UCSD-AML1 (cell line): ENCODE measurements at regions not wholly inside any gene's neighbourhood (a gene's known extent, or its start where the extent isn't known, plus 50 kb on each side); places are given as distances from the start of the nearest gene placed in this dataset.

Experiments
- DNase-seq: peaks from one replicate; lab custom pipeline; 2025; ENCODE audit not compliant: unreplicated experiment; lab: John Stamatoyannopoulos, UW

DNA sequence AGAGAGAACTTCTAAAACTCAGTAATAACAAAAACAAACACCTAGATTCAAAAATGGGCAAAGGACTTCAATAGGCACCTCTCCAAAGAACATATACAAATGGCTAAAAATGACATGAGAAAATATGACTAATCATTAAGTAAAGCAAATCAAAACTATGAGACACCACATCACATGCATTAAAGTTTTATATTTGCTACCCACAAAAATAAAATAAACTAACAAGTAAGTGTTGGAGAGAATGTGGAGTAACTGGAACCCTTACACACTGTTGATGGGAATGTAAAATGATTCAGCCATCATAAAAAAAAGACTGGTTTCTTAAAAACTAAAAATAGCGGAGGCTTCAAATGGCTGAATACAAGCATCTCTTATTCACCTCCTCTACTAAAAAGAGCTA, 262.1 kb upstream of the PKN2 start:
- DNase-seq = no peak

DNA sequence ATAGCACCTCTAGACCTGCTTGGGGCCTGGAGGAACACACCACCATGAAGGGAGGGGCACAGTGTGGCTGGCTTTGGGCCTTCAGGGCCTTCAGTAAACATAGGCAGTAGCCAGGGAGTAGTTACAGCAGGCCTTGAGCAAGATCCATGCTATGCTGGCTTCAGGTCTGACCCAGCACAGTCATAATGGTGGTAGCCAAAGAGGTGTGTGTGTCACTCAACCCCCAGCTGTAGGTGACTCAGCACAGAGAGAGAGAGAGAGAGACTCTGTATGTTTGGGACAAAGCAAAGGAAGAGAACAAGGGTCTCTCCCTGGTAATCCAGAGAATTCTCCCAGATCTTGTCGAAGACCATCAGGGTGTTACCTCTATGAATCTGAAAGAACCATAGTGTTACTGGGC, 250.5 kb upstream of the PKN2 start:
- no peak for DNase-seq

DNA sequence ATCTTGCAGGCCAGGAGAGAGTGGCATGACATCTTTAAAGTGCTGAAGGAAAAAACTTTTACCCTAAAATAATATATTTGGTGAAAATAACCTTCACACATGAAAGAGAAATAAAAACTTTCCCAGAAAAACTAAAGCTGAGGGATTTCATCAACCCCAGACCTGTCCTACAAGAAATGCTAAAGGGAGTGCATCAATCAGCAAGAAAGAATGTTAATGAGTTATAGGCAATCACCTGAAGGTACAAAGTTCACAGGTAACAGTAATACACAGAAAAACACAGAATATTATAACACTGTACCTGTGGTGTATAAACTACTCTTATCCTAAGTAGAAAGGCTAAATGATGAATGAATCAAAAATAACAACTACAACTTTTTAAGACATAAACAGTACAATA, 249.2 kb upstream of the PKN2 start:
- no peak for DNase-seq

DNA sequence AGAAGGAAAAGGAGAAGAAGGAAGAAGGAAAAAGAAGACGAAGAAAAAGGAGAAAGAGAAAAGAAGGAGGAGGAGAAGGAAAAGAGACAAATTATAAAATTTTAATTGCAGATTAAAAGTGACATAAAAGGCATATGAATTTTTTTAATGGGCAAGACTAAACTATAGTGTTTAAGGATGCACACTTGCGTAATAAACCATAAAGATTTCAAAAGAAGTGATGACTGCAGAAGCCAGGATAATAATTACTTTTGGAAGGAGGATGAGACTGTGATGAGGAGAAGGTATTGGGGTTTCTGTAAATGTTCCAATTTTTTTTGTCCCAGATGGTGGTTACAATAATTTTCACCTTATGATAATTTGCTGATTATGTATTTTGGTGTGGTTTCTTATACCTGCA, 243.1 kb upstream of the PKN2 start:
- no peak for DNase-seq

DNA sequence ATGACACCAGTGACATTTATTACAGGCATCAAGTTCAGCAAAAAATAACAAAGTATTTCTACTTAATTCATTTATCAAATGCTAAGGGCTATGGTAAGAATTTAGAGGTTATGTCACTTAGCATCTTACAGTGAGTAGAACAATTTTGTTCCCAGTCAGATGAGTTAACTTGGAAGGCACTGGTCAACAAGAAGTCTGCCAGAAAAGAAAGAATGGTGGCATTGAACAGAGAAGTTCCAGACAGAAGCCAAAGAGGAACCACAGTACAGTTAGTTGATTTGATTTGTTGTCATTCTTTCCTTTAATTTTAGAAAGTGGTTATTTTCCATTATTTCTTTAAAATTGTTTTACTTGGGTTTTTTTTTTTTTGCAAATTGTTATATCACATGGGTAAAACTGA, 232.2 kb upstream of the PKN2 start:
- no peak for DNase-seq

DNA sequence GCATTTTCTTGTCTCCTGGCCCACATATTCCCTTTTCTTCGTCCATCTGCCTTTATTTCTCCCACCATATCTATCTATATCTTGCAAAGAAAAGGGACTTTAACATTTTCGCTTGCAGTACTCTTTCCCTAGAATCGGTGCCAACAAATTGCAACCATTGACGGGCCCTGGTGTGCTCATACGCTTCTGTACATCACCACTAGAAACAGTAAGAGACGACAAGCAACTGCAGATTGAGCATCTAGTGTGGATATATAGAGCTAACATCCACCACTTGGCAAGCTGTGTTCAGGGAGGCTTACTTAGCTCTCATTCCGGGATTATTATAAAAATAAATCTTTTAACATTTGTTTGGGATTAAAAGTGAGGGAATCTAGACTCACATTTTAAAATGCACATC, 230.8 kb upstream of the PKN2 start:
- no peak for DNase-seq

DNA sequence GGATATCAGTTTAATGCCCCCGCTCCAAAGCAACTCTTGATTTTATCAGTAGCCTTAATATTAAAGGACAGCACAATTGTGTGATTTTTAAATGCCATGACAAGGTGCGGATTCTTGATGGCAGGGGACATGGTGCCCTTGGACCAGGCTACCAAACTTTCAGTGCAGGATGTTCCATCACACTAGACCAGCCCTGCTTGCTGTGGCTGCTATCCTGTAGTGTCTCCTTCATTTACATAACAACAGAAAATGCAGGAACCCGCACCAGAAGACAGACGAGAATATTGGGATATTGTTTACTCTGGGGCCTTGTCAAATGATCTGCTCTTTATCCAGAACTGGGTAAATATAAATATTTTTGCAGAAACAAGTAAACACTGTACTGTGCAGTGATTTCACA, 229.3 kb upstream of the PKN2 start:
- DNase-seq = no peak

DNA sequence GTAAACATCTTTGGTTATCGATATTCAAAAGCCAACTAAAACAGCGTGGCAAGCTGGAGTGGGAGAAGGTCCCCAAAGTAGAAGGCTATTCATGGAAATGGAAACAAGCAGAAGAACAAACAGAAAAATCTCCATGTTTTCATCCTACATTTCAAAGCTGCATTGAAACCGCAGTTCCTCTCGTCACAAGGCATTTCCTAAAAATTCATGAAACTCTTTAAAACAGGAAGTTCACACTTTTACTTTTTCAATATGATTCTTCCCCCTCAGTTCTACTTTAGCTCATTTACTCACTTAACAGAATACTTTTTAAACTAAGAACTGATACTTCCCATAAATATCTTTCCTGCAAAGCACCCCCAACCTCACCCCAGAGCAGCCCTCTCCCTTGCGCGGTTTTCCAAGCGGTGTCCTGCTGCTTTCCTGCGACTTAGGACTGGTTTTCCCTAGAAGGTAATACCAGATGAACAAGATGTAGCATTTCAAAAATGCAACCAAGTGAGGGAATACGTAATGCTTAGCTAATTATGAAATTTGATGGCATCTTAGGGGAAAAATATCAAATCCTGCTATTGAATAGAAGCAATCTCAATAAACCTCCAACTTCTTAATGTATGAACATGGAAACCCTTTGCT, 228.3 kb upstream of the PKN2 start:
- no peak for DNase-seq

DNA sequence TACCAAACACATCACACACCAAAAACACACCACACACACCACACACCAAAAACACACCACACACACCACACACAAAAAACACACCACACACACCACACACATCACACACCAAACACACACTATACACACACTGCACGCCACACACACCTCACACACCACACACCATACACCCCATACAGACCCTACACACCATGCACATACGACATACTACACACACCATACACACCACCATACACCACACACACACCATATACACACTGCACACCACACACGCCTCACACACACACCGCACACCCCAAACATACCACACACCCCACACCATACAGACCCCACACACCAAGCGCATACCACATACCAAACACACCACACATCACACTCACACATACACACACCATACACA, 226.9 kb upstream of the PKN2 start:
- DNase-seq = no peak

DNA sequence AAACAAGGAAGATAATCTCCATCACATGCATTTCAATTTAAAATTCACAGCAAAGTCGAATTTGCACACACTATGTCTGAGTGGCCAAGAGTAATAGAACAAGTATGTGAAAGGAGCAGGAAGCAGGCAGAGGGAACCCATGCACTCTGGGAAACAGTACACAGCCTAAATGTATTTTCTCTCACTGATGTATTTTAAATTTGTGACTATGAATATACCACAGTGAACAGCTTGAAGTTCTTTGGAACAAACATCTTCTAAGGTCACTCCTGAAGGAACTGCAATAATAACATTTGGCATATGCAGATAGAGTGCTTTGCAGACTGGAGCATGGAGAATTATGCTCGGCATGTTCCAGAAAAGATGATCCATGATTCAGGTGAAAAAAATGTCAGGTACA, 223.1 kb upstream of the PKN2 start:
- no peak for DNase-seq

DNA sequence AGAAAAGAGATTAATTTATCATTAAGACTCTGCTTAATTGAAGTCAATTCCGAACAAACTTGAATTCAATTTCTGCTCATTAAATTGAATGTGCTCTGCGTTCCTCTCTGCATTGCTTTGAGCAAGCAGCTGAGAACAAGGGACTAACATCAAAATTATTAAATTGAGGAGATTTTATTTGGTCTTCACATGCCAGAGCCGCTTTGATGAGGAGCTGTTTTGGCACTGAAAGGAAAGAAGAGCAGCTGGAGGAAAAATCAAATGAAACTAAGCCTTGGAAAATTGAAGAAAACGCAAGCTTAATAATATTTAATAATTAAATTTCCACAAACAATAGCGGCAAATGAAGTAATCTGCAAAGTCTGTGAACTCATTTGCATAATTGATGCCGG, 222.0 kb upstream of the PKN2 start:
- DNase-seq = no peak

DNA sequence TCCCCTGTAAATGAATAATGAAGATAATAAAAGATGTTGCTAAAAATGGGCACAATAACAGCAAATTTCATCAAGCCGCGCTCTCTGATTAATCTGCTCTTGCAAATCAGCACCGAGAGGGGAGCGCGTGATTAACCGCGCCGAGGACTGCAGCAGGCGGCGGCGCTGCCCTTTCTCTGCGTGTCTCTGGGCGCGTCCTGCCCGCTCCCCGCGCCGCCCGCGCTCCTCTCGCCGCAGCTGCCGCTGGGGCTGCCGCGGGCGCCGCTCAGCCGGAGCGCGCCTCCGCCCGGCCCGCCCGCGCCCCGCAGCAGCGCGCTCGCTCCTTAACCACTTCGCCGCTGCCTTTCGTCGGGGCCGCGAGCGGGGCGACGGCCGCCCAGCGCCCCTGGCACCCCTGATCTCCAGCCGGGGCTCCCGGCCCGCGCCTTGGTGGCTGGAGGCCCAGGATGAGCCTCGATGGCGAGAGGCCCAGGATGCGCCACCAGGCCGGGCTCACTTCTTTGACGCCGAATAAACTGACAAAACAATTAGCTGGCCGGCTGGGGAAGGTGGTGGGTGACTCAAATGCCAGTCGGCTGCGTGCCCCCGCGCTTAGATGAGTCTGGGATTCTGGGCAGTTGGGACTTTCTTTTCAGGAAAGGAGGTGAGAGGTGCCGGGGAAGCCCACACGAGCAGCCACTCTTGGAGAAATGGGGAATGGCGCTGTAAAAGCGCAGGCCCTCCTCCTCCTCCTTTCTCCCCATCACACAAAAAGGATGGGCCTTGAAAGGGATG, 221.4 kb upstream of the PKN2 start:
- DNase-seq = no peak

DNA sequence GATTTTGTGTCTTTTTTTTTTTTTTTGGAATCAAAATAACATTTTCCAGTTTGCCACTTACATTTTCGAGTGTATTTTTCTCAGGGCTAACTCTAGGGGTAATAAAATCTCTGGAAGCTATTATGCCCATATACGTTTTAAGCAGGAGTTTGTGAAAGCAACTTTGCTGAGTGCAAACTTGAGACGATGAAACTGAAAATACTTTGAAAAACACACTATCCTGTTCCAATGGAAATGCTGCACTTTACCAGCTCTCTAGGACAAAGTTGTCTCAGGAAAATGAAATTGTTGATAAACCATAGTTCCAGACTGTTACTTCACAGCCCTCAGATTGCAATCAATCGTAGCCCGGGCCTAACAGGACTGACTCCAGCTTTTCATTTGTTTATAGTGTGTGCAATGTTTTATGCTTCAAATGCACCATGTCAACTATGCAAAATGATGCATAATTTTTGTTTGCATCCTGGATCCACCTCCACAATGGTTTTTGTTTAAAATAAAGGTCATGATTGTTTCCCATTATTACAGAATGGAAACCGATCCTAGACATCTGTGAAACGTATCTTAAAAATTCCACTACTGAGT, 220.6 kb upstream of the PKN2 start:
- DNase-seq = no peak

DNA sequence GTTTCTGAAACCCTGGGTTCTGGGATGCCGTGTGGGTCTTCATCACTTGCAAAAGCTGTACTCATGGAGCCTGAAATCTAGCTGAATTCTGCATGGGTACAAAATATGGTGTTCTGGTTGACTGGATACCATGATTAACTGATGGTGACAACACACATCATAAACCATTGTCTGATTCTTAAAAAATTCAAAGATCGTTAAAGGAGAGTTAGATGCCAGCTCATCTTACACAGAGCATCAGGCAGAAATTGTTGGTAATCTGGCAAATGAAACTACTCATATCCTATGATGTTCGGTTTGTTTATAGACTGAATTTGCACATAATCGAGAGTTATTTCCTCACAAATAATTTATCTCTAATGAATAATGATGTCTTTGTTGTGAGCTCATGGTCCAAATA, 218.1 kb upstream of the PKN2 start:
- no peak for DNase-seq

DNA sequence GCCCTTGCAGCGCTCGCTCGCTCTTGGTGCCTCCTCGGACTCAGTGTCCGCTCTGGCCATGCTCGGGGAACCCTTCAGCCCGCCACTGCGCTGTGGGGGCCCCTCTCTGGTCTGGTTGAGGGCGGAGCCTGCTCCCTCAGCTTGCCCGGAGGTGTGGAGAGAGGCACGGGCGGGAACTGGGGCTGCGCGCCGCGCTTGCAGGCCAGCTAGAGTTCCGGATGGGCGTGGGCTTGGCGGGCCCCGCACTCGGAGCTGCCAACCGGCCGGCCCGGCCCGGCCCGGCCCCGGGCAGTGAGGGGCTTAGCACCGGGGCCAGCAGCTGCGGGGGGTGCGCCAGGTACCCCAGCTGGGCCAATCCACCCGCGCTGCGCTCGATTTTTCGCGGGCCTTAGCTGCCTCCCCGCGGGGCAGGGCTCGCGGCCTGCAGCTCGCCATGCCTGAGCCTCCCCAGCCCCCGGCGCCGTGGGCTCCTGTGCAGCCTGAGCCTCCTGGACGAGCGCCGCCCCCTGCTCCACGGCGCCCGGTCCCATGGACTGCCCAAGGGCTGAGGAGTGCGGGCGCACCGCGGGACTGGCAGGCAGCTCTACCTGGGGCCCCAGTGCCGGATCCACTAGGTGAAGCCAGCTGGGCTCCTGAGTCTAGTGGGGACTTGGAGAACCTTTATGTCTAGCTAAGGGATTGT, 217.0 kb upstream of the PKN2 start:
- no peak for DNase-seq

DNA sequence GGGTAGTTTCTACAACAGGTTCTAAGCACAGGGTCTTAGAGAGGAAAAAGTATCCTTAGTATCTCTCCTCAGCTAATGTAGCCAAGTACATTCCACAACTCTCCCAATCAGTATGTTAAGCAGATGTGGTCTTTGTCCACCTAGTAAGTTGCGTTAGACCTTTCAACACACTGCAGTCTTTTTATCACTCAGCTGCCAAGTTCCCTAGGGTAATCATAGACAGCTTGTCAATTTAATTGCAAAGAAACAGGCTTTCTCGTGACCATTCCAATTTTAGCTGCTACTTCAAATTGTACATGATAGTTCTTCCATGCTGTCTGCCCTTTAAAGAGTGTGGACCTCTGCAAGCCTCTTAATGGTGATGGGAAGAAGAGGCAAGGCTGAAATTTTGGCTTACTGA, 211.8 kb upstream of the PKN2 start:
- no peak for DNase-seq

DNA sequence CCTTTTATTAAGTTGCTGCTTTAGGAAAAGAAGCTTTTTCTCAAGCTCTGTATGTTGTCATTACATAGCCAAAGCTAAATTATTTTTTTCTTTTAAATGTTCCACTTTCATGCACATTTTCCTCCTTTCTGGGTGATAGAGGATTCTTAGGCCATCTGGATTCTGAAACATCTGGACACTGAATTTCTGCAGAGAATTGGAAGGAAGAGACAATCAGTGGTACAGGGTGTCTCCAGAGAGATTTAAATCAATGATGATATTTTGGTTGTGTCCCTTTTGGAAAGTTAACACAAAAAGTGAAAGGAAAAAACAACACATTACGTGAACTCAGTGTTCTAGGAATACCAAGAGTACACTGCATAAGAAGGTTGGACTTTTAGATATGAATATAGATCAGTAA, 211.4 kb upstream of the PKN2 start:
- DNase-seq = no peak

DNA sequence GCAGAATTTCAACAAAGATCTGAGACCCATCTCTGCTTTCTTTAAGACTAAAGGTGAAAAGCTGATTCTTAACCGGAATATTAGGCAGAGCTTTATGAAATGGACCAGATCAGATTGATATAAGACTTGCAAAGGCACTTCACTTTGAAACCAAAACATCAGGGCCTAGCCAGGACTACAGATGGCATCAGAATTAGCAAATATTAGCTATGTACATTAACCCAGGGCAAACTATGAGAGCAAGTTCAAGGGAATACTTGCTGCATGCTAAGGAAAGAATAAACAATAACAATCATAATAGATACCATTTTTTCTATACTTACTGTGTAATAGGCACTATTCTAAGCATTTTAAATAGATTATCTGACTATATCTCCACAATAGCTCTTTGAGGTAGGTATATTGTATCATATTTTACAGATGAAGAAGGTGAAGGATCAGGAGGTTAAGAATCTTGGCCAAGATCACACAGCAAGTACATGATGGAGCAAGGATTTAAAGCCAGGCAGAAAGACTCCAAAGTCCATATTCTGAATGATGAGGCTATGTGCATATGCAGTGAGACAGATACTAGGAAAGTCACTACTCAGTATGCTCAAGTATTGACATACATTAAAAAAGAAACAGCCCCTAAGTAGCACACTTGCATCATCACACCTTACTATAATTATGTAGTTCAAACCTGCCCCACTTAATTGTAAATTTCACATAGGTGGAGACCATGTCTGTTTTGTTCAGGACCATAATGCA, 209.3 kb upstream of the PKN2 start:
- DNase-seq = no peak

DNA sequence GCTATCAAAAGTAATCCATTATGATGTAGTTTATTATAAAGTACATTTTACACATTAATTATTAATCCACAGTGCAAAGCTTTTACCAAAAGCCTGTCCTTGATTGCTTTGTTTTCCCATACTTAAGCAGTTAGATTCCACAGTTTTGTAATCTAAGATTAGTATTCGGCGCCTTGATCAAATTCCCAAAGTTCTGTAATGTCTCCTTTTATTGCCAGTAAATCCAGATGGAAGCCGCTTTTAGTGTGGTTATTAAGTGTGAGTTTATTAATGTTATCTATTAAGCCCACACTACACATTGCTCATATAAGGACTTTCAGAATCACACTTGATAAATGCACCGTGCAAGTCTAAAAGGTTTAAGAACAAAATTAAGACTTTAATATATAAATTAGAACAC, 199.2 kb upstream of the PKN2 start:
- DNase-seq = no peak

DNA sequence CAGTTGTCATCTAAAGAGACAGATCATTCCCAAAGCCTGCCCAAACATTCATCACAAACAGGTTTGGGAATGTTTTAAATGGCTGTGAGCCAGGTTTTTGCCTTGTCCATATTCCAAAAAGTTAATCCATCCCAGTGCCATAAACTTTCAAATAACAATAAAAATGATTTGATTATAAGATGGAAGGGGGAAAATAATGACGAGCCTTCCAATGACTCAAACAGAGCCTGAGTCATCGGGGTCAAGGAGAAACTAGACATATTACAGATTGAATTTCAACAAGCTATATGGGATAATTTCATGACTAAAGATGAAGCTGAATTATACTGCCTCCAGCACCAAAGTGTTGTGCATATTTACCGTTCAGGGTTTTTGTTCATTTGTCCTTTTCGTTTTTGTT, 195.8 kb upstream of the PKN2 start:
- DNase-seq = no peak

DNA sequence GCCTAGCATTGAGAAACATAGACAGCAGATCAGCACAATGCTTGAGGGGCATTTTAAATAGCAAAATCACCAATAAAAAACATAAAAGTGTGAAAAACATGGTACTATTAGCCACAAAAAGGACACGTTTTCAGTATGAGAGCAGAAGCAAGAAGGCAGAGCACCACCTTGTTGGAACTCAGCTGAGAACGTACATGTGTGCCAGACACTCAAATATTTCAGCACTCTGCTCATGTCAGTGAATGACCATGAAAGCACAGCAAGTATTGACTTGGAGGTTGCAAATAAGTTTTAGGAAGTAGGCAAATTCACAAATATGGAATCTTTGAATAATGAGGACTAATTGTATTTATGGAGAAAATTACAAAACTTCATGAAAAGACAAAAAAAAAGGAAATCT, 193.4 kb upstream of the PKN2 start:
- no peak for DNase-seq
